Naive thymus-derived CD8-positive, alpha-beta T cell (primary cell): ENCODE measurements at regions not wholly inside any gene's neighbourhood (a gene's known extent, or its start where the extent isn't known, plus 50 kb on each side); places are given as distances from the start of the nearest gene placed in this dataset.
A peak's percentile ranks its signal among the peaks of the same experiment; 100 is the strongest.

Experiments
- ATAC-seq, 2 donors: fragments of 150-1000 bp; cut with Tn5 transposase in 1 of 2; sonication (Bioruptor Pico), chemical (Tn5 transposase) in 1 of 2; 1 replicate in 1 of 2; 2 replicates in 1 of 2; pipeline ENCODE4 v1.10.0; 2021; ENCODE audit warnings: mild to moderate bottlenecking in 2 of 2, moderate library complexity in 2 of 2
- POLR2A ChIA-PET: fragments of 350-600 bp; sonication (Branson Sonifier 250); formaldehyde crosslinking; loops from one replicate; lab custom pipeline; 2021; ENCODE audit warnings: antibody characterized with exemption; lab: Charles Lee
- DNase-seq, 10 donors: peaks; one replicate each; pipeline versions ENCODE4 v3.0.0 to v3.0.0-alpha.2; 2020 to 2022
- H3K27ac Mint-ChIP-seq, 10 donors: one replicate each; pipeline ENCODE4 v1.8.0; 2020 to 2022; ENCODE audit warnings: mild to moderate bottlenecking in 10 of 10, mixed read lengths in 10 of 10, moderate library complexity in 4 of 10, inconsistent platforms in 1 of 10
- H3K27me3 Mint-ChIP-seq, 5 donors: one replicate each; pipeline ENCODE4 v1.8.0; 2021 to 2022; ENCODE audit warnings: mixed read lengths in 5 of 5
- H3K36me3 Mint-ChIP-seq, 3 donors: one replicate each; pipeline ENCODE4 v1.8.0; 2020 to 2022; ENCODE audit warnings: mixed read lengths in 3 of 3, mild to moderate bottlenecking in 2 of 3, inconsistent platforms in 1 of 3
- H3K4me1 Mint-ChIP-seq, 4 donors: one replicate each; pipeline ENCODE4 v1.8.0; 2021 to 2022; ENCODE audit warnings: mixed read lengths in 4 of 4
- H3K4me3 Mint-ChIP-seq, 10 donors: one replicate each; pipeline ENCODE4 v1.8.0; 2020 to 2022; ENCODE audit warnings: mild to moderate bottlenecking in 10 of 10, mixed read lengths in 10 of 10, moderate library complexity in 6 of 10, inconsistent platforms in 1 of 10
- H3K9me3 Mint-ChIP-seq, 9 donors: one replicate each; pipeline ENCODE4 v1.8.0; 2020 to 2022; ENCODE audit warnings: mixed read lengths in 9 of 9, mild to moderate bottlenecking in 3 of 9, inconsistent platforms in 1 of 9, moderate library complexity in 1 of 9

GRCh38 chr10:131533846-131534526, 222.5 kb upstream of the TCERG1L start:
- H3K4me3 Mint-ChIP-seq = no peak overlapping the region
- POLR2A ChIA-PET = no interaction called here

DNA sequence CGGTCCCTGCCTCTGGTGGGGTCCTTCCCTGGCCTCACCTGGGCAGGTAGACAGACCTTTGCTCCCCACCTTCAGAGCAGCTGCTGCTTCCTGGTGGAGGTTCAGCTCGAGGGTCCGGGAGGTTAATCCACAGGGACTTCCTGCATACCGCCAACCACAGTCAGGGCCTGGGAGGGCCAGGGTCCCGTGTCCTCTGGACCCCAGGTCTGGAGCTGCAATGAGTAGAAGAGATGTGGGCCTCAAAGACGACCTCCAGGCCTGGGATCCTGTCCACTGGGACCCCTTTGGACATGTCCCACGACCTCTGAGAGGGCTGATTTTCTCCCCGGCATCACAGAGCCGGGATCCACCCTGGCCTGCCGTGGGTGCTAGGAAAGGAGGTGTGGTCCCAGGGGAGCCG, 223.3 kb upstream of the TCERG1L start:
- Mint-ChIP-seq H3K9me3 (no peaks in the 10 kb centered on the region), H3K27me3 (peaks cover 0 to 9% (median 1%) of the 10 kb centered on the region in 5 donors), H3K27ac (no peak overlapping the region), H3K4me3 (no peak overlapping the region), H3K36me3 (no peaks in the 10 kb centered on the region), H3K4me1 (no peaks in the 10 kb centered on the region)
- no peak for ATAC-seq
- POLR2A ChIA-PET = no interaction called here
- DNase-seq = no peak

More at GRCh38 chr10:131533846-131534526, 222.5 kb upstream of the TCERG1L start:
- DNase-seq = no peak
- Mint-ChIP-seq H3K27ac (no peak overlapping the region), H3K27me3 (peaks cover 0 to 8% (median 1%) of the 10 kb centered on the region in 5 donors), H3K4me1 (no peaks in the 10 kb centered on the region), H3K9me3 (no peaks in the 10 kb centered on the region), H3K36me3 (no peaks in the 10 kb centered on the region)
- no peak for ATAC-seq

GRCh38 chr10:131536676-131537075, 225.2 kb upstream of the TCERG1L start:
- ATAC-seq (no peak), DNase-seq (no peak)
- H3K27me3 Mint-ChIP-seq = peaks cover 1 to 18% (median 4%) of the 10 kb centered on the region in 5 donors
- H3K4me1 Mint-ChIP-seq = no peaks in the 10 kb centered on the region
- H3K36me3 Mint-ChIP-seq = no peaks in the 10 kb centered on the region
- POLR2A ChIA-PET = no interaction called here
- no peak overlapping the region for H3K4me3 Mint-ChIP-seq
- no peak overlapping the region for H3K27ac Mint-ChIP-seq
- peaks cover 0 to 3% (median 0%) of the 10 kb centered on the region in 9 donors for H3K9me3 Mint-ChIP-seq

DNA sequence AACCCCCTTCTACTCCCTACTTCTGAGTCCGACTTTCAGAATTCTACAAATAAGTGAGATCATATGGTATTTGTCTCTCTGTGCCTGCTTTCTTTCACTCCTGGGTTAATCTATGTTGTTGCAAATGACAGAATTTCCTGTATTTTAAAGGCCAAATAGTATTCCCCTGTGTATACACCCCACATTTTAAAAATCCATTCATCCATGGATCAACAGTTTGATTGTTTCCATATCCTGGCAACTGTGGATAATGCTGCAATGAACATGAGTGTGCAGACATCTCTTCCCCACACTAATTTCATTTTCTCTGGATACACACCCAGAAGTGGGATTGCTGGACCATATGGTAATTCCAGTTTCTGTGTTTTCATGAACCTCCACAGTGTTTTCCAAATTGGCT, 225.8 kb upstream of the TCERG1L start:
- Mint-ChIP-seq H3K27me3 (peaks cover 1 to 18% (median 4%) of the 10 kb centered on the region in 5 donors), H3K4me1 (no peaks in the 10 kb centered on the region), H3K4me3 (no peak overlapping the region), H3K9me3 (peaks cover 0 to 3% (median 0%) of the 10 kb centered on the region in 9 donors), H3K36me3 (no peaks in the 10 kb centered on the region), H3K27ac (no peak overlapping the region)
- ATAC-seq (no peak), DNase-seq (no peak)
- POLR2A ChIA-PET = no interaction called here

DNA sequence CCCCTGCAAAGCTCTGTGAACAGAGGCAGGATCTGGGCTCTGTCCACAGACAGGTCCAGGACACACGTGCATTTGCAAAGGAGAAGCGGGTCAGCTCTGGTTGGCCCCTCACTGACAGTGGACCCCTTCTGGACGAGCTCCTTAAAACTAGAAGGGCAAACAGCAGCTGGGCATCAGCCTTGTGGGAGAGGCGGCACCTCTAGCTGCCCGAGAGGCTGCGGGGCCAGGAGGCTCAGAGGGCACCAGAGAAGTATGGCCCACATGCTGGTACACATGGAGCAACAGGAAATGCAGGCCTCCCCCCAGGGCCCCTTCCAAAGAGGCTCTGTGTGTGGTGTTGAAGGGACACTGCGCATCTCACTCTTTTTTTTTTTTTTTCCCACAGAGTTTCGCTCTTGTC, 233.0 kb upstream of the TCERG1L start:
- Mint-ChIP-seq H3K9me3 (peaks cover 0 to 3% (median 0%) of the 10 kb centered on the region in 9 donors), H3K27me3 (peaks cover 7 to 21% (median 20%) of the 10 kb centered on the region in 5 donors), H3K36me3 (no peaks in the 10 kb centered on the region), H3K27ac (no peak overlapping the region), H3K4me3 (no peak overlapping the region), H3K4me1 (no peaks in the 10 kb centered on the region)
- POLR2A ChIA-PET = no interaction called here
- ATAC-seq (no peak), DNase-seq (no peak)

- POLR2A ChIA-PET = no interaction called here
- Mint-ChIP-seq H3K36me3 (no peaks in the 10 kb centered on the region), H3K4me3 (no peak overlapping the region), H3K27me3 (peaks cover 6 to 20% (median 11%) of the 10 kb centered on the region in 5 donors), H3K9me3 (no peaks in the 10 kb centered on the region), H3K4me1 (no peaks in the 10 kb centered on the region), H3K27ac (peak overlapping the region in 1 of 10 donors; percentile 13)
- DNase-seq (no peak), ATAC-seq (no peak)
These were observed 234.7 kb upstream of the TCERG1L start for GRCh38 chr10:131546086-131546810.

DNA sequence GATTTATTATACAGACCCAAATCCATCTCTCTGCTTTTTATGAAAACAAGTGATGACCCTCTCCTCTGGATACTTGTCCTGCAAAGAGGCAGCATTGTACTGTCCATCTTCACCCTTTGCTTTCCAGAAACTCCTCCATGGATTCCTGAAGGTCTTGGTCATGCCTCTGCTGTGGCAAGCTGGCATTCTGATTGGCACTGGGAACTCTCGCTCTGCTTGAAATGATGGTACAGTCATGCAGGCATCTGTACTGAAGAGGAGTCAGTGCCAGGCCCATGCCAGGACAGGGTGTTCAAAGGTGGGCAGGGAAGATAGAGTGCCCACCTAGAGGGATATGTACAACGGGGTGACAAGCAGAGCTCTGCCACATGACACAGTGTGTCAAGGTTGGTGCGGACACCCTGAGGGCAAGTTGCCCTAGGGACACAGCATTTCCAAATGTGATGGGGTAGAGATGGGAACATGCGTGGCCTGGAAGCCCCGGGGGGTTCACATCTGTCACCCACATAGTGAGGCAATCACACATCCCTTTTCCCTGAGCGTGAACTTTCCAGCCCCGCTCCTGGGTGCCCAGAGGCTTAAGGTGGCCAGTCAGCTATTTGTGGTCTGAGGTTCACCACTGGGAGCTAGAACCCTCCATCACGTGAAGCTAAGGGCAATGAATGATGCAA, 235.7 kb upstream of the TCERG1L start:
- POLR2A ChIA-PET = no interaction called here
- ATAC-seq = no peak
- H3K27ac Mint-ChIP-seq = no peak overlapping the region
- peaks cover 6 to 20% (median 11%) of the 10 kb centered on the region in 5 donors for H3K27me3 Mint-ChIP-seq
- no peak overlapping the region for H3K4me3 Mint-ChIP-seq
- no peak for DNase-seq
- no peaks in the 10 kb centered on the region for H3K4me1 Mint-ChIP-seq
- no peaks in the 10 kb centered on the region for H3K9me3 Mint-ChIP-seq
- H3K36me3 Mint-ChIP-seq = no peaks in the 10 kb centered on the region

- no peaks in the 10 kb centered on the region for H3K9me3 Mint-ChIP-seq
- DNase-seq (no peak), ATAC-seq (no peak)
- H3K27ac Mint-ChIP-seq = no peak overlapping the region
- POLR2A ChIA-PET = no interaction called here
- H3K27me3 Mint-ChIP-seq = peaks cover 6 to 18% (median 9%) of the 10 kb centered on the region in 5 donors
- no peaks in the 10 kb centered on the region for H3K4me1 Mint-ChIP-seq
- H3K36me3 Mint-ChIP-seq = no peaks in the 10 kb centered on the region
- no peak overlapping the region for H3K4me3 Mint-ChIP-seq
These were observed 236.7 kb upstream of the TCERG1L start for GRCh38 chr10:131548176-131548575.

DNA sequence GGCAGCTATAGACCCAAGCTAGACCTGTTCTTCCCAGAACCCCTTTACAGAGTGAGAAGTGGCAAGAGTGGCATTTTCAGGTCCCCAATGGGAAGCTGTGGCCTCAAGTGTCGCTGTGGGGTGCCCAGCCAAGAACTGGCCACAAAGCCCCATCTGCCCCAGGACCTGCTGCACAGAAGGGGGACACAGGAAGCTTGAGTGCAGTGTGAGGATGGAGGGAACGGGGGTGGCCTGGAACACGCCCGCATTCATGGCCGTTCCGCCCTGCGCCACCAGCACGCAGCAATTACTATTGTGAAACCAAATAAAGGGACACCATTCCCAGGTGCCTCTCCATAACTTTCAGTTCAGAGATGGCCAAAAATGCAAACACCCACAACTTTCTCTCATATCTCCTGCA, 237.6 kb upstream of the TCERG1L start:
- ATAC-seq (no peak), DNase-seq (no peak)
- no peak overlapping the region for H3K27ac Mint-ChIP-seq
- H3K4me3 Mint-ChIP-seq = no peak overlapping the region
- H3K36me3 Mint-ChIP-seq = no peaks in the 10 kb centered on the region
- no peaks in the 10 kb centered on the region for H3K4me1 Mint-ChIP-seq
- POLR2A ChIA-PET = no interaction called here
- no peaks in the 10 kb centered on the region for H3K9me3 Mint-ChIP-seq
- peaks cover 5 to 13% (median 9%) of the 10 kb centered on the region in 5 donors for H3K27me3 Mint-ChIP-seq

GRCh38 chr10:131553121-131553520, 241.6 kb upstream of the TCERG1L start:
- Mint-ChIP-seq H3K4me3 (no peak overlapping the region), H3K36me3 (no peaks in the 10 kb centered on the region), H3K9me3 (no peaks in the 10 kb centered on the region), H3K4me1 (no peaks in the 10 kb centered on the region), H3K27me3 (peaks cover 0 to 9% (median 2%) of the 10 kb centered on the region in 5 donors), H3K27ac (no peak overlapping the region)
- no peak for ATAC-seq
- DNase-seq = no peak
- POLR2A ChIA-PET = no interaction called here

GRCh38 chr10:131553581-131553980, 242.1 kb upstream of the TCERG1L start:
- Mint-ChIP-seq H3K9me3 (no peaks in the 10 kb centered on the region), H3K36me3 (no peaks in the 10 kb centered on the region), H3K27ac (no peak overlapping the region), H3K4me1 (no peaks in the 10 kb centered on the region), H3K27me3 (peaks cover 0 to 9% (median 2%) of the 10 kb centered on the region in 5 donors), H3K4me3 (no peak overlapping the region)
- POLR2A ChIA-PET = no interaction called here
- DNase-seq = no peak
- no peak for ATAC-seq

DNA sequence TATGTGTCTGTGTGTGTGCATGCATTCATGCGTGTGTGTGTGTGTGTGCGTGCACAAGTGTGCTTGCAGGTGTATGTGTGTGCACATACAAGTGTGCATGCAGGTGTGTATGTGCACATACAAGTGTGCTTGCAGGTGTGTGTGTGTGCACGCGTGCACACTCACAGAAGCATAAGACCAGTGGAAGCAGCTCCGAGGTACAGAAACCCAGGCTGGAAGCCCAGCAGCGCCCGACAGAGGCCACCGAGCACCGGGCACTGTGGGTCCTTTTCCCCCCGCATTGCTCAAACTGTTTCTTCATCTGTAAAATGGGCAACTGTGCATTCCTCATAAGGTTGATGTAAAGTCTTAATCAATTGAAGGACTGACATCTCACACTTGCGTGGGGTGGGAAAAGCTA, 243.3 kb upstream of the TCERG1L start:
- H3K27me3 Mint-ChIP-seq = peaks cover 0 to 10% (median 2%) of the 10 kb centered on the region in 5 donors
- no peak overlapping the region for H3K4me3 Mint-ChIP-seq
- POLR2A ChIA-PET = no interaction called here
- DNase-seq (no peak), ATAC-seq (no peak)
- H3K4me1 Mint-ChIP-seq = no peaks in the 10 kb centered on the region
- H3K36me3 Mint-ChIP-seq = no peaks in the 10 kb centered on the region
- H3K9me3 Mint-ChIP-seq = no peaks in the 10 kb centered on the region
- H3K27ac Mint-ChIP-seq = no peak overlapping the region

DNA sequence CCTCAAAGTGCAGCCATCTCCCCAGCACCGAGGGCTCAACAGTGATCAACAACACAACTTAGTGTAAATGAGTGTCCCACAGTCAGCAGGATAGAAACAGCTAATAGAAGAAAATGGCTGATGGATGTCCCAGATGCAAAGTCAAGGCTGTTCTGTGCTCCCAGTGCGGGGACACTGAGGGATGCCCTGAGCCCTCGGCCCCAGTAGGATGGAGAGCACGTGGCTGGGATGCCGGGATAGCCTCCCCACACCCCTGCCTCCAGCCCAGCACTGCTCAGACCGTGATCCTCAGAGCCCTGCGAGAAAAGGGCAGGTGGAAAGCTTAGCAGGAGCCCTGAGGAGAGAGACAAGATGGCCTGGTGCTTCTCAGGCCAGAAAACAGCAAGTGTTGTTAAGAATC, 243.9 kb upstream of the TCERG1L start:
- DNase-seq (no peak), ATAC-seq (no peak)
- POLR2A ChIA-PET = no interaction called here
- Mint-ChIP-seq H3K27me3 (peaks cover 0 to 16% (median 6%) of the 10 kb centered on the region in 5 donors), H3K36me3 (no peaks in the 10 kb centered on the region), H3K4me3 (no peak overlapping the region), H3K27ac (no peak overlapping the region), H3K9me3 (no peaks in the 10 kb centered on the region), H3K4me1 (no peaks in the 10 kb centered on the region)
